C4-2B (cell line): ENCODE measurements at regions not wholly inside any gene's neighbourhood (a gene's known extent, or its start where the extent isn't known, plus 50 kb on each side); places are given as distances from the start of the nearest gene placed in this dataset.

Experiments used
- CTCF ChIP-seq: fragments of 450-650 bp; conservative IDR thresholded peaks from 2 replicates; pipeline ENCODE4 v1.5.1; 2017; ENCODE audit warnings: mild to moderate bottlenecking
- ZFX ChIP-seq: fragments of 450-650 bp; IDR thresholded peaks from 2 replicates; pipeline ENCODE4 v1.6.1; 2017

DNA sequence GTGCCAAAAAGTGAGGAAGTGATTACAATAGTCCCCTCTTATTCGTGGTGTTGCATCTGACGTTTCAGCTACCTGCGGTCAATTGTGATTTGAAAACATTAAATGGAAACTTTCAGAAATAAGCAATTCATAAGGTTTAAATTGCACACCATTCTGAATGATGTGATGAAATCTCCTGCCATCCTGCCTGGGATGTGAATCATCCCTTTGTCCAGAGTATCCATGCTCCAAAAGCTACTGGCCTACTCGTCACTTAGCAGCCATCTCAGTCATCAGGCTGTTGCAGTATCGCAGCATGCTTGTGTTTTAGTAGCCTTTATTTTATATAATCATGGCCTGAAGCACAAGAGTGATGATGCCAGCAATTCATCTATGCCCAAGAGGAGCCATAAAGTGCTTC, 97.7 kb upstream of the CDCA7L start:
- TF ChIP-seq CTCF (no peak), ZFX (no peak)
